Epithelial cell of esophagus (primary cell): ENCODE measurements at regions not wholly inside any gene's neighbourhood (a gene's known extent, or its start where the extent isn't known, plus 50 kb on each side); places are given as distances from the start of the nearest gene placed in this dataset.
A peak's percentile ranks its signal among the peaks of the same experiment; 100 is the strongest.

Experiments
- DNase-seq: peaks from one replicate; pipeline ENCODE4 v3.0.0; 2010; ENCODE audit warnings: low read depth
- H3K4me3 ChIP-seq: 2 replicates; pipeline ENCODE4 v1.5.1; 2011; ENCODE audit warnings: mild to moderate bottlenecking, low read length, control low read depth
- CTCF ChIP-seq: IDR thresholded peaks from 2 replicates; pipeline ENCODE4 v1.5.1; 2011; ENCODE audit warnings: low read depth, mild to moderate bottlenecking, low read length, control low read depth, inconsistent platforms; ENCODE audit not compliant: insufficient read depth; ENCODE audit errors: missing control alignments

- TF ChIP-seq CTCF, result no peak
- DNase-seq, result no peak
- H3K4me3 ChIP-seq, result no peak overlapping the region
These were observed 73.2 kb upstream of the DUSP22 start for GRCh38 chr6:219019-219570.

GRCh38 chr6:219641-220198 is 72.6 kb upstream of the DUSP22 start:
- no peak overlapping the region for H3K4me3 ChIP-seq
- peak; percentile 79 for DNase-seq
- TF ChIP-seq CTCF, result no peak

GRCh38 chr6:220312-220711 is 72.0 kb upstream of the DUSP22 start:
- H3K4me3 ChIP-seq, result no peak overlapping the region
- DNase-seq, result no peak
- no peak for TF ChIP-seq CTCF

GRCh38 chr6:220721-221475 is 71.4 kb upstream of the DUSP22 start:
- H3K4me3 ChIP-seq, result no peak overlapping the region
- peak; percentile 38 for DNase-seq
- TF ChIP-seq CTCF, result no peak

GRCh38 chr6:221531-222349 is 70.5 kb upstream of the DUSP22 start:
- no peak overlapping the region for H3K4me3 ChIP-seq
- no peak for DNase-seq
- no peak for TF ChIP-seq CTCF

GRCh38 chr6:222468-222867 is 69.8 kb upstream of the DUSP22 start:
- DNase-seq, result no peak
- H3K4me3 ChIP-seq, result no peak overlapping the region
- TF ChIP-seq CTCF, result no peak
